ENCODE measurements at regions not wholly inside any gene's neighbourhood (a gene's known extent, or its start where the extent isn't known, plus 50 kb on each side); places are given as distances from the start of the nearest gene placed in this dataset.

DNA sequence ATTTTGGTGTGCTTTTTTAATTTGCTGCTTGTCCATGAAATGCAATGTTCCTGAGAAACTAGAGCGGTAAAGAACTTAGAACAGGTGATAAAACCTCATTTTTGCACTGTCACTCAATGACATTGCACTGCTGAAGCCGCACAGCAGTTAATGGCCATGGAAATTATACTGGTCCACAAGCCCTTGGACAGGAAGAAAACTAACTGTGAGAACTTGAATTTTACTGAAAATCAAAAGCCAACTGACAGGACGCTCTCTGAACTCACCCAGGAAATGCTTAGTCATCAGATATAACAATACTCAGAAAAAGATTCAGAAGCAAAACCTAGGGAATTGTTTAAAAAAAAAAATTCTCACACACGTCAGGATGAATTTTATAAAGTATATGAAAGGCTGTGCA lies 246.4 kb upstream of the SLC7A11 start:
- Mint-ChIP-seq H3K4me1 (ENCODE audit: low read depth, unreplicated experiment) (no peaks in the 10 kb centered on the region), H3K36me3 (ENCODE audit: unreplicated experiment) (no peaks in the 10 kb centered on the region), H3K27me3 (ENCODE audit: unreplicated experiment) (peaks cover 2% of the 10 kb centered on the region), H3K9me3 (ENCODE audit: unreplicated experiment) (no peaks in the 10 kb centered on the region), H3K27ac (ENCODE audit: unreplicated experiment) (no peak overlapping the region), H3K4me3 (ENCODE audit: unreplicated experiment) (no peak overlapping the region)
- TF ChIP-seq, protein P1, sequence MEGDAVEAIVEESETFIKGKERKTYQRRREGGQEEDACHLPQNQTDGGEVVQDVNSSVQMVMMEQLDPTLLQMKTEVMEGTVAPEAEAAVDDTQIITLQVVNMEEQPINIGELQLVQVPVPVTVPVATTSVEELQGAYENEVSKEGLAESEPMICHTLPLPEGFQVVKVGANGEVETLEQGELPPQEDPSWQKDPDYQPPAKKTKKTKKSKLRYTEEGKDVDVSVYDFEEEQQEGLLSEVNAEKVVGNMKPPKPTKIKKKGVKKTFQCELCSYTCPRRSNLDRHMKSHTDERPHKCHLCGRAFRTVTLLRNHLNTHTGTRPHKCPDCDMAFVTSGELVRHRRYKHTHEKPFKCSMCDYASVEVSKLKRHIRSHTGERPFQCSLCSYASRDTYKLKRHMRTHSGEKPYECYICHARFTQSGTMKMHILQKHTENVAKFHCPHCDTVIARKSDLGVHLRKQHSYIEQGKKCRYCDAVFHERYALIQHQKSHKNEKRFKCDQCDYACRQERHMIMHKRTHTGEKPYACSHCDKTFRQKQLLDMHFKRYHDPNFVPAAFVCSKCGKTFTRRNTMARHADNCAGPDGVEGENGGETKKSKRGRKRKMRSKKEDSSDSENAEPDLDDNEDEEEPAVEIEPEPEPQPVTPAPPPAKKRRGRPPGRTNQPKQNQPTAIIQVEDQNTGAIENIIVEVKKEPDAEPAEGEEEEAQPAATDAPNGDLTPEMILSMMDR (IDR thresholded peaks at IDR 0.05; ENCODE audit: partially characterized antibody, unreplicated experiment), result no peak
- no peak for DNase-seq

DNA sequence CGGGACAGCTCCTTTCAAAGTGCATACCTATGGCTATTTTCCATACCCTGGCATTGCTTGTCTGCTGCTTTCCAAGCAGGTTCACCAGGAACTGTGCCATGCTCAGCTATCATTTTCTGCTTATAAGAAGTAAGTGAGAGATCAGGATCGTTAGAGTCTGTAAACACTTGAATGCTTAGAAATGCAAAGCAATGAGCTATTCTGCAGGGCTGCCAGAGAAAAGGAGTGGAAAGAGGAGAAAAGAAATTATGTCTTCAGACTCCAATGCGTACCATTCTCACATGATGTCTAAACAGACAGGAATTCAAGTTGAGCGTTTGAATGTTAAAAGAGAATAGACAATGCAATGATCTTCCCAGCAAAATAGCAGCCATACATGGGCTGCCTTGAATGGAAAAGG lies 245.5 kb upstream of the SLC7A11 start:
- Mint-ChIP-seq H3K36me3 (ENCODE audit: unreplicated experiment) (no peaks in the 10 kb centered on the region), H3K27ac (ENCODE audit: unreplicated experiment) (no peak overlapping the region), H3K9me3 (ENCODE audit: unreplicated experiment) (no peaks in the 10 kb centered on the region), H3K4me3 (ENCODE audit: unreplicated experiment) (no peak overlapping the region), H3K4me1 (ENCODE audit: low read depth, unreplicated experiment) (no peaks in the 10 kb centered on the region), H3K27me3 (ENCODE audit: unreplicated experiment) (peaks cover 2% of the 10 kb centered on the region)
- TF ChIP-seq, protein P1 (IDR thresholded peaks at IDR 0.05; ENCODE audit: partially characterized antibody, unreplicated experiment), result no peak
- DNase-seq, result no peak

DNA sequence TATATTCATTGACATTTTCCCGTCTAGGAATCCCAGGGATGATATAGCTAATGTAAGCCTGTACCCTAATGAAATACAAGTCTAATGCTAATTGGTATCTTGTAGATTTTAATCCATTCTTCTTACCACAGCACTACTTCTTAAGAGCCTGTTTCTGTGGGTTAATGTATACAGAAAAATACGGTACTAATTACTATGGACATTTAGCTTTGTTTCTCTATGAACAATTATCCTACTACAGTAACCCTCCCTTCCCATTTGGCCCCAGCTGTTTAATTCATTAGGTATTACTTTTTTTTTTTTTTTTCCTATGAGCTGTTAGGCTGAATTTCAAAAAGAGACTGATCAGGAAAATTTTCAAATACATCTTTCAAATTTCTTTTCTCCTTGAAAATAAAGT lies 245.1 kb upstream of the SLC7A11 start:
- TF ChIP-seq, protein P1 (IDR thresholded peaks at IDR 0.05; ENCODE audit: partially characterized antibody, unreplicated experiment), result no peak
- Mint-ChIP-seq H3K27me3 (ENCODE audit: unreplicated experiment) (peaks cover 2% of the 10 kb centered on the region), H3K9me3 (ENCODE audit: unreplicated experiment) (no peaks in the 10 kb centered on the region), H3K4me3 (ENCODE audit: unreplicated experiment) (no peak overlapping the region), H3K36me3 (ENCODE audit: unreplicated experiment) (no peaks in the 10 kb centered on the region), H3K27ac (ENCODE audit: unreplicated experiment) (no peak overlapping the region), H3K4me1 (ENCODE audit: low read depth, unreplicated experiment) (no peaks in the 10 kb centered on the region)
- DNase-seq, result no peak

DNA sequence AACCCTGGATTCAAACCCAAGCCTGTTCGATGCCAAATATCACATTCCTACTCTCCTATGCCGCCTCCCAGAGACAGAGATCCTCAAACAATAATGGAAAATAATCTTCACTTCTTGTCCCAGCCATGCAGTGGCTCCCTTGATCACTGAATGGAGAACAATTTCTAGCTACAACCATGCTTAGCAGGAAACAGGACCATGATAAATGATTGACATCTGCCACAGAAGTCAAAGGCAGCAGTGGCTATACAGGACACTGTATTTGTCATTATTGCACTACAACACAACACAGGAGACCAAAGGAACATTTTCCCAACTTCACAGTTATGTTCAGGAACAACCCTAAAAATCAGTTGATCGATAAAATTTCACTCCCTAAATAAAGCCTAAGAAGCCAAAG lies 243.3 kb upstream of the SLC7A11 start:
- no peak overlapping the region for H3K27ac Mint-ChIP-seq (ENCODE audit: unreplicated experiment)
- no peaks in the 10 kb centered on the region for H3K9me3 Mint-ChIP-seq (ENCODE audit: unreplicated experiment)
- no peak overlapping the region for H3K4me3 Mint-ChIP-seq (ENCODE audit: unreplicated experiment)
- peaks cover 4% of the 10 kb centered on the region for H3K27me3 Mint-ChIP-seq (ENCODE audit: unreplicated experiment)
- TF ChIP-seq, protein P1 (IDR thresholded peaks at IDR 0.05; ENCODE audit: partially characterized antibody, unreplicated experiment), result no peak
- no peaks in the 10 kb centered on the region for H3K36me3 Mint-ChIP-seq (ENCODE audit: unreplicated experiment)
- no peaks in the 10 kb centered on the region for H3K4me1 Mint-ChIP-seq (ENCODE audit: low read depth, unreplicated experiment)
- no peak for DNase-seq

DNA sequence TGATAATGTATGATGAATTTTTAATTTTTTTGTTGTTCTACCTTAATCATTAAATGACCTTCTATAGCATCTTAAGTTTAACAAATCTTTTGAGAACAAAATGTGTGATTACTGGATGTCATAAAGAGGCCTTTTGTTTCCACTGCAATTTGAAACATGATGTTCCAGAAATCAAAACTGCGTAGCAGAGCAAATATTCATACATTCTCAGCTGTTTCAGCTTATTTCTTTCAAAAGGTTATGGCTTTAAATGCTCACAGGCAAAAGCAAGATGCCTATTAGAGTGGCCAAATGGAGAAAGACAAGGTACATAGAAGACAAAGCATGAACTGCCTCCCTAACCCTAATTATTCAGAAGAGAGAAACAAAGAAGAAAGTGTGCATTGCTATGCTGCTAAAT lies 233.0 kb upstream of the SLC7A11 start:
- no peaks in the 10 kb centered on the region for H3K36me3 Mint-ChIP-seq (ENCODE audit: unreplicated experiment)
- H3K4me1 Mint-ChIP-seq (ENCODE audit: low read depth, unreplicated experiment), result no peaks in the 10 kb centered on the region
- H3K27me3 Mint-ChIP-seq (ENCODE audit: unreplicated experiment), result no peaks in the 10 kb centered on the region
- H3K4me3 Mint-ChIP-seq (ENCODE audit: unreplicated experiment), result no peak overlapping the region
- H3K27ac Mint-ChIP-seq (ENCODE audit: unreplicated experiment), result no peak overlapping the region
- TF ChIP-seq, protein P1 (IDR thresholded peaks at IDR 0.05; ENCODE audit: partially characterized antibody, unreplicated experiment), result no peak
- no peak for DNase-seq
- H3K9me3 Mint-ChIP-seq (ENCODE audit: unreplicated experiment), result peaks cover 4% of the 10 kb centered on the region
